22Rv1 (cell line): ENCODE measurements at regions not wholly inside any gene's neighbourhood (a gene's known extent, or its start where the extent isn't known, plus 50 kb on each side); places are given as distances from the start of the nearest gene placed in this dataset.

Source experiments
- ZFX ChIP-seq: fragments of 450-650 bp; IDR thresholded peaks from 2 replicates; pipeline ENCODE4 v1.6.1; 2017; ENCODE audit warnings: antibody characterized with exemption, borderline replicate concordance
- TF ChIP-seq, protein P1 (sequence below): fragments of 450-650 bp; IDR thresholded peaks from 2 replicates; pipeline ENCODE4 v1.5.1; 2017; ENCODE audit warnings: mild to moderate bottlenecking

DNA sequence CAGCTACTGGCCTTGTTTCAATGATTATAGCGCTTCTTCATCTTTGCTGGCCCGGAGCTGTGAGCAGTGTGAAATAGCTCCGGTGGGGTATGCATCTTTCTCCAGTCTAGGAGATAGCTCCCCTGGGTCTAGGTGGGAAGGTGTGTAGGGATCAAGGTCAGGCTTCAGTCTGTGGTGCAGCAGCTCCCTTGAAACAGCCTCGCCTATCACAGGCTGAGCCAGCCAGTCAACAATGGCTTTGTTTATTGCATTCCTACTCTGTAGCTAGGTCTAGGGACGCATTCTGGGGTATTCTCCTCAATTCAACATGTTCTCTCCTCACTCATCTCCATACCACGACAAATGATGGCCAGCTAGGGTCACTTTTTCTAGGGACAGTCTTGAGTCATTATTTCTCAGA lies 646.8 kb upstream of the IGFBP3 start:
- TF ChIP-seq, protein P1, sequence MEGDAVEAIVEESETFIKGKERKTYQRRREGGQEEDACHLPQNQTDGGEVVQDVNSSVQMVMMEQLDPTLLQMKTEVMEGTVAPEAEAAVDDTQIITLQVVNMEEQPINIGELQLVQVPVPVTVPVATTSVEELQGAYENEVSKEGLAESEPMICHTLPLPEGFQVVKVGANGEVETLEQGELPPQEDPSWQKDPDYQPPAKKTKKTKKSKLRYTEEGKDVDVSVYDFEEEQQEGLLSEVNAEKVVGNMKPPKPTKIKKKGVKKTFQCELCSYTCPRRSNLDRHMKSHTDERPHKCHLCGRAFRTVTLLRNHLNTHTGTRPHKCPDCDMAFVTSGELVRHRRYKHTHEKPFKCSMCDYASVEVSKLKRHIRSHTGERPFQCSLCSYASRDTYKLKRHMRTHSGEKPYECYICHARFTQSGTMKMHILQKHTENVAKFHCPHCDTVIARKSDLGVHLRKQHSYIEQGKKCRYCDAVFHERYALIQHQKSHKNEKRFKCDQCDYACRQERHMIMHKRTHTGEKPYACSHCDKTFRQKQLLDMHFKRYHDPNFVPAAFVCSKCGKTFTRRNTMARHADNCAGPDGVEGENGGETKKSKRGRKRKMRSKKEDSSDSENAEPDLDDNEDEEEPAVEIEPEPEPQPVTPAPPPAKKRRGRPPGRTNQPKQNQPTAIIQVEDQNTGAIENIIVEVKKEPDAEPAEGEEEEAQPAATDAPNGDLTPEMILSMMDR: no peak
- TF ChIP-seq ZFX: no peak
